Nephron (organoid): ENCODE measurements at regions not wholly inside any gene's neighbourhood (a gene's known extent, or its start where the extent isn't known, plus 50 kb on each side); places are given as distances from the start of the nearest gene placed in this dataset.
"Not testable (repeated sequence)": the region's sequence is repeated elsewhere in the genome, so short reads cannot be mapped to it uniquely, and the experiment has no call there.

Source experiments
- H3K27ac Mint-ChIP-seq, 3 experiments: 2 replicates each; pipeline ENCODE4 v1.8.0; 2020; ENCODE audit warnings: mixed read lengths in 3 of 3, mild to moderate bottlenecking in 2 of 3, moderate library complexity in 1 of 3
- H3K27me3 Mint-ChIP-seq: 2 replicates; pipeline ENCODE4 v1.8.0; 2021; ENCODE audit warnings: low read depth, mild to moderate bottlenecking, moderate library complexity, mixed read lengths
- H3K36me3 Mint-ChIP-seq: 2 replicates; pipeline ENCODE4 v1.8.0; 2020; ENCODE audit warnings: low read depth, mixed read lengths
- H3K4me1 Mint-ChIP-seq: 2 replicates; pipeline ENCODE4 v1.8.0; 2020; ENCODE audit warnings: mixed read lengths
- H3K4me3 Mint-ChIP-seq, 3 experiments: 2 replicates each; pipeline ENCODE4 v1.8.0; 2020; ENCODE audit warnings: mild to moderate bottlenecking in 3 of 3, mixed read lengths in 3 of 3, moderate library complexity in 2 of 3
- H3K9me3 Mint-ChIP-seq: 2 replicates; pipeline ENCODE4 v1.8.0; 2020; ENCODE audit warnings: mixed read lengths
- CTCF ChIP-seq, 3 experiments: fragments of 200-600 bp; sonication (generic); IDR thresholded peaks; one replicate each; pipeline ENCODE4 v1.5.0; 2021; ENCODE audit warnings: antibody characterized with exemption in 3 of 3; ENCODE audit not compliant: unreplicated experiment in 3 of 3

- H3K9me3 Mint-ChIP-seq = peaks cover 2% of the 10 kb centered on the region
- no peak for TF ChIP-seq CTCF (IDR thresholded peaks at IDR 0.05; ENCODE audit: unreplicated experiment in 3 of 3)
Observed at GRCh38 chr12:75695926-75696325, 184.5 kb upstream of the KRR1 start.

GRCh38 chr12:75694534-75695268 is 183.3 kb upstream of the KRR1 start:
- H3K27me3 Mint-ChIP-seq = no peaks in the 10 kb centered on the region
- peaks cover 1% of the 10 kb centered on the region for H3K9me3 Mint-ChIP-seq
- H3K4me3 Mint-ChIP-seq = no peak overlapping the region
- H3K4me1 Mint-ChIP-seq = peaks cover 7% of the 10 kb centered on the region
- H3K27ac Mint-ChIP-seq = no peak overlapping the region
- no peak for TF ChIP-seq CTCF (IDR thresholded peaks at IDR 0.05; ENCODE audit: unreplicated experiment in 3 of 3)
- no peaks in the 10 kb centered on the region for H3K36me3 Mint-ChIP-seq

More at GRCh38 chr12:75695926-75696325, 184.5 kb upstream of the KRR1 start:
- Mint-ChIP-seq H3K36me3 (no peaks in the 10 kb centered on the region), H3K4me3 (no peak overlapping the region), H3K27ac (no peak overlapping the region), H3K27me3 (no peaks in the 10 kb centered on the region), H3K4me1 (peaks cover 15% of the 10 kb centered on the region)

GRCh38 chr12:75692876-75693275 is 181.5 kb upstream of the KRR1 start:
- Mint-ChIP-seq H3K9me3 (no peaks in the 10 kb centered on the region), H3K36me3 (no peaks in the 10 kb centered on the region), H3K4me3 (no peak overlapping the region), H3K27ac (no peak overlapping the region), H3K27me3 (no peaks in the 10 kb centered on the region), H3K4me1 (no peaks in the 10 kb centered on the region)
- no peak for TF ChIP-seq CTCF (IDR thresholded peaks at IDR 0.05; ENCODE audit: unreplicated experiment in 3 of 3)

GRCh38 chr12:75690296-75690955 is 179.0 kb upstream of the KRR1 start:
- no peak overlapping the region for H3K27ac Mint-ChIP-seq
- H3K4me1 Mint-ChIP-seq = peaks cover 9% of the 10 kb centered on the region
- TF ChIP-seq CTCF (IDR thresholded peaks at IDR 0.05; ENCODE audit: unreplicated experiment in 3 of 3) = no peak
- no peaks in the 10 kb centered on the region for H3K36me3 Mint-ChIP-seq
- H3K27me3 Mint-ChIP-seq = no peaks in the 10 kb centered on the region
- no peak overlapping the region for H3K4me3 Mint-ChIP-seq
- H3K9me3 Mint-ChIP-seq = no peaks in the 10 kb centered on the region

GRCh38 chr12:75686233-75686632 is 174.8 kb upstream of the KRR1 start:
- H3K4me1 Mint-ChIP-seq = peaks cover 20% of the 10 kb centered on the region
- not testable (repeated sequence) for H3K27me3 Mint-ChIP-seq, H3K4me3 Mint-ChIP-seq, H3K36me3 Mint-ChIP-seq, H3K9me3 Mint-ChIP-seq
- H3K27ac Mint-ChIP-seq = peak overlapping the region; percentile 32 to 91 (median 88)

GRCh38 chr12:75685617-75686225 is 174.3 kb upstream of the KRR1 start:
- no peak overlapping the region for H3K4me3 Mint-ChIP-seq
- TF ChIP-seq CTCF (IDR thresholded peaks at IDR 0.05; ENCODE audit: unreplicated experiment in 3 of 3) = no peak
- peak overlapping the region; percentile 32 to 91 (median 88) for H3K27ac Mint-ChIP-seq
- H3K36me3 Mint-ChIP-seq = peaks cover 3% of the 10 kb centered on the region
- peaks cover 6% of the 10 kb centered on the region for H3K9me3 Mint-ChIP-seq
- peaks cover 20% of the 10 kb centered on the region for H3K4me1 Mint-ChIP-seq
- no peaks in the 10 kb centered on the region for H3K27me3 Mint-ChIP-seq
